LNCaP clone FGC (cell line): ENCODE measurements at regions not wholly inside any gene's neighbourhood (a gene's known extent, or its start where the extent isn't known, plus 50 kb on each side); places are given as distances from the start of the nearest gene placed in this dataset.
"Not testable (repeated sequence)": the region's sequence is repeated elsewhere in the genome, so short reads cannot be mapped to it uniquely, and the experiment has no call there.

Experiments used
- DNase-seq: peaks from one replicate; pipeline ENCODE4 v3.0.0-alpha.2; 2011; ENCODE audit warnings: low read depth
- H3K4me3 ChIP-seq: 2 replicates; pipeline ENCODE4 v1.5.1; 2011; ENCODE audit warnings: mild to moderate bottlenecking, low read depth, low read length, control low read depth
- CTCF ChIP-seq: IDR thresholded peaks from 2 replicates; pipeline ENCODE4 v1.5.1; 2012; ENCODE audit warnings: mild to moderate bottlenecking; ENCODE audit not compliant: control insufficient read depth, insufficient read depth; ENCODE audit errors: extremely low read depth

GRCh38 chr11:38646382-38646781 lies 2048.3 kb upstream of the RAG2 start:
- DNase-seq: no peak
- no peak overlapping the region for H3K4me3 ChIP-seq
- TF ChIP-seq CTCF: no peak

GRCh38 chr11:38640854-38641253 lies 2042.8 kb upstream of the RAG2 start:
- no peak for DNase-seq
- TF ChIP-seq CTCF: no peak
- no peak overlapping the region for H3K4me3 ChIP-seq

- TF ChIP-seq CTCF: no peak
- H3K4me3 ChIP-seq: no peak overlapping the region
- DNase-seq: no peak
Measured at GRCh38 chr11:38612701-38613100, 2014.7 kb upstream of the RAG2 start.

GRCh38 chr11:38601371-38601770 lies 2003.3 kb upstream of the RAG2 start:
- not testable (repeated sequence) for DNase-seq, H3K4me3 ChIP-seq

- TF ChIP-seq CTCF: no peak
- H3K4me3 ChIP-seq: no peak overlapping the region
- DNase-seq: no peak
Measured at GRCh38 chr11:38598418-38598817, 2000.4 kb upstream of the RAG2 start.

GRCh38 chr11:38595359-38596016 lies 1997.5 kb upstream of the RAG2 start:
- not testable (repeated sequence) for DNase-seq, H3K4me3 ChIP-seq

- no peak overlapping the region for H3K4me3 ChIP-seq
- TF ChIP-seq CTCF: no peak
- DNase-seq: no peak
Measured at GRCh38 chr11:38594895-38595294, 1996.9 kb upstream of the RAG2 start.

GRCh38 chr11:38593649-38594048 lies 1995.6 kb upstream of the RAG2 start:
- no peak for DNase-seq
- TF ChIP-seq CTCF: no peak
- H3K4me3 ChIP-seq: no peak overlapping the region
